AG10803 (cell line): ENCODE measurements at regions not wholly inside any gene's neighbourhood (a gene's known extent, or its start where the extent isn't known, plus 50 kb on each side); places are given as distances from the start of the nearest gene placed in this dataset.

Experiments
- DNase-seq: peaks from one replicate; pipeline ENCODE4 v3.0.0; 2010; ENCODE audit warnings: low read depth
- H3K4me3 ChIP-seq: 2 replicates; pipeline ENCODE4 v1.5.1; 2011; ENCODE audit warnings: mild to moderate bottlenecking, low read length, control low read depth
- TF ChIP-seq, protein P1 (sequence below): conservative IDR thresholded peaks from 2 replicates; pipeline ENCODE4 v1.5.1; 2011; ENCODE audit warnings: mild to moderate bottlenecking, low read length, control low read depth, inconsistent platforms

GRCh38 chr9:17057729-17058128 is 77.1 kb upstream of the CNTLN start:
- H3K4me3 ChIP-seq = no peak overlapping the region
- DNase-seq = no peak
- TF ChIP-seq, protein P1, sequence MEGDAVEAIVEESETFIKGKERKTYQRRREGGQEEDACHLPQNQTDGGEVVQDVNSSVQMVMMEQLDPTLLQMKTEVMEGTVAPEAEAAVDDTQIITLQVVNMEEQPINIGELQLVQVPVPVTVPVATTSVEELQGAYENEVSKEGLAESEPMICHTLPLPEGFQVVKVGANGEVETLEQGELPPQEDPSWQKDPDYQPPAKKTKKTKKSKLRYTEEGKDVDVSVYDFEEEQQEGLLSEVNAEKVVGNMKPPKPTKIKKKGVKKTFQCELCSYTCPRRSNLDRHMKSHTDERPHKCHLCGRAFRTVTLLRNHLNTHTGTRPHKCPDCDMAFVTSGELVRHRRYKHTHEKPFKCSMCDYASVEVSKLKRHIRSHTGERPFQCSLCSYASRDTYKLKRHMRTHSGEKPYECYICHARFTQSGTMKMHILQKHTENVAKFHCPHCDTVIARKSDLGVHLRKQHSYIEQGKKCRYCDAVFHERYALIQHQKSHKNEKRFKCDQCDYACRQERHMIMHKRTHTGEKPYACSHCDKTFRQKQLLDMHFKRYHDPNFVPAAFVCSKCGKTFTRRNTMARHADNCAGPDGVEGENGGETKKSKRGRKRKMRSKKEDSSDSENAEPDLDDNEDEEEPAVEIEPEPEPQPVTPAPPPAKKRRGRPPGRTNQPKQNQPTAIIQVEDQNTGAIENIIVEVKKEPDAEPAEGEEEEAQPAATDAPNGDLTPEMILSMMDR = no peak

DNA sequence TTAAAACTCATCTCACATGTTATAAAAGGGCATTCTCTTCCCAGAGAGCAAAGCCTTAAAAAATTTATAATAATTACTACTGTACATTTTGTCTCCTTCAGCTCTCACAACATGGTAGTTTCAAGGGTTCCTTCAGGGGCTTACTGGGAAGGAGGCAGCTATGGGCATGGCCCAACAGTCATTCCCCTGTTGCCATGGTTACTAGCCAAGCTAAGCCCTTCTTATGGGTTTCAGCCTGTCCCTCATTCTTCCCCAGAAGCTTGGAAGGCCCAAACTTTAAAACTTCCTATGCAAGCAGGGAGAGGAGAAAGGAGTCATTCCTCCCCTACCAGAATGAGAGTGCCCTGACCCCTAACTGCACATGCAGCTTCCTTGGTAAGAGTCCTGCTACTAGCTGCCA is 82.2 kb upstream of the CNTLN start:
- no peak for DNase-seq
- no peak overlapping the region for H3K4me3 ChIP-seq
- TF ChIP-seq, protein P1 = no peak

DNA sequence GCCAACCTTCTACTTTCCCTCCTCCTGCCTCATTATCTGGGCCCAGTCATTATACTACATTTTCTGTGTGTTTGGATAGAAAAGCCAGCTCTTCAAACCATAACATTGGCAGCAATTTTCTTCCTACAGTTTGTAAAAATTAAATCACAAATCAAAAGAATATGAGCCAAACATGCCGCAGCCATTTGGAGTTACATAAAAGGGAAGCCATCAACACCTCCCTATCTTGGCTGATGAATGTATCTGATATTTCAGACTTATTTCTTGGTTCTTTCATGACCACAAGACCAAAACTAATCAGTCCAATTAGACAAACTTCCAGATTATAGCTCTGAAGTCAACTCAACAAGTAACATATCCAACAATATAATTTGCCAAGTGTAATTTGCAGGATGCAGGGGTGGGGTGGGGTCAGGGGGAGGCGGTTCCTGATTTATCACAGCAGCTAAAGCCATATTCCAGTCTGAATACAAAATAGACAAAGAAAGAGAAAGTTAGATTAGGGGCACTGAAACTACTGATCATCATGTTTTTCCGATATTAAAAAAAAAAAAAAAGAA is 89.4 kb upstream of the CNTLN start:
- DNase-seq = no peak
- TF ChIP-seq, protein P1 = no peak
- no peak overlapping the region for H3K4me3 ChIP-seq

DNA sequence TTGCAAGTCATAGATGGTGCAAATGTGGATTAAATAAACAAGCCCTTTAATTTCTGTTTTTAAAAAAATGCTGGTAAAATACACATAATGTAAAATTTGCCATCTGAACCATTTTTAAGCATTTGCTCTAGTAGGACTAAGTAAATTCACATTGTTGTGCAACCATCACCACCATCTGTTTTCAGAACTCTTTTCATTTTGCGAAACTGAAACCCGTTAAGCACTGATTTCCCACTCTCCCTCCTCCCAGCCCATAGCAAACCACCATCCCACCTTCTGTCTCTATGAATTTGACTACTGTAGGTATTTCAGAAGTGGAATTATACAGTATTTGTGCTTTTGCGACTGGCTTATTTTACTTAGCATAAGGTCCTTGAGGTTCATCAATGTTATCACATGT is 103.3 kb upstream of the CNTLN start:
- H3K4me3 ChIP-seq = no peak overlapping the region
- TF ChIP-seq, protein P1 = no peak
- DNase-seq = peak; percentile 16

DNA sequence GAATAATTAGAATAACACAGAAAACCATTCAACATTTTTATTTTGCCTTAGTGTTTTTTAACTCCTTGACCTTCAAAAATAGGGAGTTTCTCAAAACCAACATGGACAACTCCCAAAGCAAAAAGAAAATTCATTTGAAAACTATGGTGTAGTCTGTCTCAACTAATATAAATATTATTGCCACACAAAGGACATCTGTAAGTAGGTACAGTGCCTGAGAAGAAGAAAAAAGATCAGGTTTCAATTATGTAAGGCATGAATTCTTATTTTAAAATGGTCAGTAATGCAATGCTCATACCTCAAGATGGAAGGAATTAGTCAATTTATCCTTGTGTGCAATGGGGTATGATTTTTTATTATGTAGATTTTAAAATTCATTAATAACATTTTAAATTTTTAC is 109.6 kb upstream of the CNTLN start:
- TF ChIP-seq, protein P1 = no peak
- H3K4me3 ChIP-seq = no peak overlapping the region
- DNase-seq = peak; percentile 43

DNA sequence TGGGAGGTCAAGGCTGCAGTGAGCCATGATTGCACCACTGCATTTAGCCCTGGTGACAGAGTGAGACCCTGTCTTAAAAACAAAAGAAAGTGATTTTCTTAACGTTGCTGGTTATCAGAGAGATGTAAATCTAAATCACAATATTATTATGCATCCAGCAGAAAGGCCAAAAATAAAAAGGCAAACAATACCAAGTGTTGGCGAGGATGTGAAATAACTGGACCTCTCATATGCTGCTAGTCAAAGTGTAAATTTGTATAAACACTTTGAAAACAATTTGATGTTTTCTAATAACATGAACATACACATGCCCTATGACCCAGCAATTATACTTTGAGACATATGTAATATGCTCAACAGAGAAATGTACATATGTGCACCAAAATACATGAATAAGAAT is 110.7 kb upstream of the CNTLN start:
- no peak overlapping the region for H3K4me3 ChIP-seq
- TF ChIP-seq, protein P1 = no peak

GRCh38 chr9:17021387-17021970 is 113.4 kb upstream of the CNTLN start:
- no peak overlapping the region for H3K4me3 ChIP-seq
- TF ChIP-seq, protein P1 = no peak
- DNase-seq = peak; percentile 65

More for the DNA sequence above, 110.7 kb upstream of the CNTLN start:
- no peak for DNase-seq
